ENCODE measurements at regions not wholly inside any gene's neighbourhood (a gene's known extent, or its start where the extent isn't known, plus 50 kb on each side); places are given as distances from the start of the nearest gene placed in this dataset.

GRCh38 chr5:145220481-145220880, 614.7 kb downstream of the PRELID2 start:
- no peak for FAIRE-seq
- H3K36me3 ChIP-seq (ENCODE audit: control insufficient read depth, insufficient read depth, low read length): no peaks in the 10 kb centered on the region
- H3K4me2 ChIP-seq (ENCODE audit: insufficient read depth, low read length): no peak overlapping the region
- WGBS (ENCODE audit: insufficient coverage, low coverage, missing lambda C conversion rate): 0% methylated on average over 5 of the region's 5 CpGs
- no peaks in the 10 kb centered on the region for H3K27me3 ChIP-seq (ENCODE audit: control insufficient read depth in 2 of 2, insufficient read depth in 2 of 2, low read length in 2 of 2)
- no peak overlapping the region for H3K27ac ChIP-seq (ENCODE audit: extremely low read depth, low read depth, low read length)
- in situ Hi-C loops (cut with MboI) (no loop called here), intact Hi-C loops (cut with micrococcal nuclease) (no loop called here)
- no peaks in the 10 kb centered on the region for H3K4me1 ChIP-seq (replicated peaks in 1 of 2; ENCODE audit: control insufficient read depth in 2 of 2, insufficient read depth in 2 of 2, low read length in 2 of 2)
- no TSS peak for BruUV-seq (replicated peaks)
- POLR2A ChIA-PET: no interaction called here
- no peak for DNase-seq (ENCODE audit: extremely low read depth in 1 of 4, low spot score in 3 of 4)
- H3K9me1 ChIP-seq (ENCODE audit: control insufficient read depth, insufficient read depth, low read length): no peaks in the 10 kb centered on the region
- no peaks in the 10 kb centered on the region; the same call in 1 of the 2 replicates for H3K9me3 ChIP-seq (replicated peaks; ENCODE audit: control insufficient read depth, insufficient read depth, low read depth, low read length)
- H3K9ac ChIP-seq (ENCODE audit: insufficient read depth in 1 of 2, low read depth in 2 of 2, low read length in 2 of 2): no peak overlapping the region
- H4K20me1 ChIP-seq (replicated peaks; ENCODE audit: control insufficient read depth, insufficient read depth, low read length): no peaks in the 10 kb centered on the region
- no peak for ATAC-seq
- H2AFZ ChIP-seq (ENCODE audit: low read depth, low read length): no peak overlapping the region
- no peaks in the 10 kb centered on the region for H3K79me2 ChIP-seq (ENCODE audit: control insufficient read depth, insufficient read depth, low read length)
- no peak overlapping the region for H3K4me3 ChIP-seq
- CTCF ChIA-PET (ENCODE audit: low intra/inter-chr PET ratio): no interaction called here
- TF ChIP-seq GATAD2B (IDR thresholded peaks at IDR 0.05; ENCODE audit: borderline replicate concordance): no peak
- no peak for TF ChIP-seq ESRRB (CRISPR knock-in tag; IDR thresholded peaks at IDR 0.05; ENCODE audit: borderline replicate concordance)
- TF ChIP-seq MCM5 (IDR thresholded peaks at IDR 0.05; ENCODE audit: low read depth): no peak
- TF ChIP-seq, protein P1, sequence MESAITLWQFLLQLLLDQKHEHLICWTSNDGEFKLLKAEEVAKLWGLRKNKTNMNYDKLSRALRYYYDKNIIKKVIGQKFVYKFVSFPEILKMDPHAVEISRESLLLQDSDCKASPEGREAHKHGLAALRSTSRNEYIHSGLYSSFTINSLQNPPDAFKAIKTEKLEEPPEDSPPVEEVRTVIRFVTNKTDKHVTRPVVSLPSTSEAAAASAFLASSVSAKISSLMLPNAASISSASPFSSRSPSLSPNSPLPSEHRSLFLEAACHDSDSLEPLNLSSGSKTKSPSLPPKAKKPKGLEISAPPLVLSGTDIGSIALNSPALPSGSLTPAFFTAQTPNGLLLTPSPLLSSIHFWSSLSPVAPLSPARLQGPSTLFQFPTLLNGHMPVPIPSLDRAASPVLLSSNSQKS (CRISPR knock-in tag; IDR thresholded peaks at IDR 0.05): no peak
- no peak for TF ChIP-seq E2F3 (CRISPR knock-in tag; IDR thresholded peaks at IDR 0.05)
- no peak for TF ChIP-seq ZNF507 (tag; conservative IDR thresholded peaks at IDR 0.05)
- no peak for TF ChIP-seq SAFB (IDR thresholded peaks at IDR 0.05; ENCODE audit: borderline replicate concordance, low read depth, low read length)
- no peak for TF ChIP-seq THAP12 (CRISPR knock-in tag; IDR thresholded peaks at IDR 0.05)
- TF ChIP-seq, protein P2, sequence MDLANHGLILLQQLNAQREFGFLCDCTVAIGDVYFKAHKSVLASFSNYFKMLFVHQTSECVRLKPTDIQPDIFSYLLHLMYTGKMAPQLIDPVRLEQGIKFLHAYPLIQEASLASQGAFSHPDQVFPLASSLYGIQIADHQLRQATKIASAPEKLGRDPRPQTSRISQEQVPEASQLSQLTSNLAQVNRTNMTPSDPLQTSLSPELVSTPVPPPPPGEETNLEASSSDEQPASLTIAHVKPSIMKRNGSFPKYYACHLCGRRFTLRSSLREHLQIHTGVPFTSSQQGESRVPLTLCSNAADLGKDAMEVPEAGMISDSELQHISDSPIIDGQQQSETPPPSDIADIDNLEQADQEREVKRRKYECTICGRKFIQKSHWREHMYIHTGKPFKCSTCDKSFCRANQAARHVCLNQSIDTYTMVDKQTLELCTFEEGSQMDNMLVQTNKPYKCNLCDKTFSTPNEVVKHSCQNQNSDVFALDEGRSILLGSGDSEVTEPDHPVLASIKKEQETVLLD (IDR thresholded peaks at IDR 0.05): no peak
- TF ChIP-seq, protein P3, sequence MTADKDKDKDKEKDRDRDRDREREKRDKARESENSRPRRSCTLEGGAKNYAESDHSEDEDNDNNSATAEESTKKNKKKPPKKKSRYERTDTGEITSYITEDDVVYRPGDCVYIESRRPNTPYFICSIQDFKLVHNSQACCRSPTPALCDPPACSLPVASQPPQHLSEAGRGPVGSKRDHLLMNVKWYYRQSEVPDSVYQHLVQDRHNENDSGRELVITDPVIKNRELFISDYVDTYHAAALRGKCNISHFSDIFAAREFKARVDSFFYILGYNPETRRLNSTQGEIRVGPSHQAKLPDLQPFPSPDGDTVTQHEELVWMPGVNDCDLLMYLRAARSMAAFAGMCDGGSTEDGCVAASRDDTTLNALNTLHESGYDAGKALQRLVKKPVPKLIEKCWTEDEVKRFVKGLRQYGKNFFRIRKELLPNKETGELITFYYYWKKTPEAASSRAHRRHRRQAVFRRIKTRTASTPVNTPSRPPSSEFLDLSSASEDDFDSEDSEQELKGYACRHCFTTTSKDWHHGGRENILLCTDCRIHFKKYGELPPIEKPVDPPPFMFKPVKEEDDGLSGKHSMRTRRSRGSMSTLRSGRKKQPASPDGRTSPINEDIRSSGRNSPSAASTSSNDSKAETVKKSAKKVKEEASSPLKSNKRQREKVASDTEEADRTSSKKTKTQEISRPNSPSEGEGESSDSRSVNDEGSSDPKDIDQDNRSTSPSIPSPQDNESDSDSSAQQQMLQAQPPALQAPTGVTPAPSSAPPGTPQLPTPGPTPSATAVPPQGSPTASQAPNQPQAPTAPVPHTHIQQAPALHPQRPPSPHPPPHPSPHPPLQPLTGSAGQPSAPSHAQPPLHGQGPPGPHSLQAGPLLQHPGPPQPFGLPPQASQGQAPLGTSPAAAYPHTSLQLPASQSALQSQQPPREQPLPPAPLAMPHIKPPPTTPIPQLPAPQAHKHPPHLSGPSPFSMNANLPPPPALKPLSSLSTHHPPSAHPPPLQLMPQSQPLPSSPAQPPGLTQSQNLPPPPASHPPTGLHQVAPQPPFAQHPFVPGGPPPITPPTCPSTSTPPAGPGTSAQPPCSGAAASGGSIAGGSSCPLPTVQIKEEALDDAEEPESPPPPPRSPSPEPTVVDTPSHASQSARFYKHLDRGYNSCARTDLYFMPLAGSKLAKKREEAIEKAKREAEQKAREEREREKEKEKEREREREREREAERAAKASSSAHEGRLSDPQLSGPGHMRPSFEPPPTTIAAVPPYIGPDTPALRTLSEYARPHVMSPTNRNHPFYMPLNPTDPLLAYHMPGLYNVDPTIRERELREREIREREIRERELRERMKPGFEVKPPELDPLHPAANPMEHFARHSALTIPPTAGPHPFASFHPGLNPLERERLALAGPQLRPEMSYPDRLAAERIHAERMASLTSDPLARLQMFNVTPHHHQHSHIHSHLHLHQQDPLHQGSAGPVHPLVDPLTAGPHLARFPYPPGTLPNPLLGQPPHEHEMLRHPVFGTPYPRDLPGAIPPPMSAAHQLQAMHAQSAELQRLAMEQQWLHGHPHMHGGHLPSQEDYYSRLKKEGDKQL (CRISPR knock-in tag; IDR thresholded peaks at IDR 0.05; ENCODE audit: borderline replicate concordance): no peak
- TF ChIP-seq ETV5 (CRISPR knock-in tag; IDR thresholded peaks at IDR 0.05; ENCODE audit: low read depth): no peak
- TF ChIP-seq SNIP1 (IDR thresholded peaks at IDR 0.05; ENCODE audit: low read depth): no peak
- TF ChIP-seq SAP30 (IDR thresholded peaks at IDR 0.05; ENCODE audit: borderline replicate concordance, insufficient read depth, low read depth, low read length, poor library complexity, severe bottlenecking): no peak

All from K562 (cell line).